H4 (cell line): ENCODE measurements at regions not wholly inside any gene's neighbourhood (a gene's known extent, or its start where the extent isn't known, plus 50 kb on each side); places are given as distances from the start of the nearest gene placed in this dataset.

ENCODE experiments used
- DNase-seq: peaks from one replicate; pipeline ENCODE4 v3.0.0-alpha.2; 2015; ENCODE audit warnings: low spot score

DNA sequence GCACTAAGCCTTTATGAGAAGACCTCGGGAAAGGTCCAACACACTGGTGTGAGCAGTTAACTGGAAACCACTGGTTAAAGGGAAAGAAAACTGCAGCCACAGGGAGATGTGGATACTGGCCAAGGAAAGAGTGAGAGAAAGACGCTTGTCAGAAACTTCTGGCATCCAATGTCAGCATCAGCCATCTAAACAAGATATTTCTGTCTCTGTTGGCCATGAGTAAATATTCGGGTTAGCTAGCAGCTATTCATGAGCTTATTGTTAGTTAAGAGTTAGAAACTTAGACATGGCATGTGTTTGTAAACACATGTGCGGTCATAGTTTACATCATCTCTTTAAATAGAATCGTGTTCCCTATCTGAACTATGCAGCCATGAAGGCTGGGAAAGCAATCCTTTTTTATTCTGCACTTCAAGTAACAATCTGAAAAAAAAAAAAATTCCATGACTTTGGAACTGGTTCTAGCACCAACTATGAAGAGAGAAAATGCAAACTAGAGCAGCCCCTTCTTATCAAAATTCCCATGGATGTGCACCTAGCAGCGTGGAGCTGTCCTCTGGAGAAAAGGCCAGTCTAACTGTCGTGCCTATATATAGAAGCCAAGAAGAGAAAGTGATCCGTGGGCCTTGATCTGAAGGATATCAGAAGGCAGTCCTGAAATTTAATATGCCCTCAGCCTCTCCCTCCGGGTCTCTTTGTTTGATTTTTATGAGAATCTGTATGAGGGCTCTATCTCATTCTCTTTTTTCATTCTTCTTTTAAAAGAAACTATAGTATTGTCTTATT, 84.0 kb upstream of the RFX8 start:
- peak; percentile 86 for DNase-seq

DNA sequence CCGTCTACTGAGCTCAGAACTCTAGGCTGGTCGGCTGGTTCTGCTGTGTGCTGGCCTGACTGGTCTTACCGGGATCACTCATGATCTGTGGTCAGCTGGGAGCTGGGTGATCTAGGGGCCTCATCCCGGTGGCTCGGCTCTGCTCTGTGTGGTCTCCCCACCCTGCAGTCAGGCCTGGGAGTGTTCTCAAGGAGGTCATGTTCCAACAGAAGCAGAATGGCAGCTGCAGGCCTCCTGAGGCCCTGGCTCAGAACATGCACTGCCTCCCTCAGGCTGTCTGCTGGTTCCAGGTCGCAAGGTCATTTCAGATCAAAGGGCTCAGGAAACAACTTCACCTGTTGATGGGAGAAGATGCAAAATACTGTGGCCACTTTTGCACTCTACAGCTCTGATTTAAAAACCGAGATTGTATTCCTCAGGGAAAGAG, 81.1 kb upstream of the RFX8 start:
- no peak for DNase-seq

DNA sequence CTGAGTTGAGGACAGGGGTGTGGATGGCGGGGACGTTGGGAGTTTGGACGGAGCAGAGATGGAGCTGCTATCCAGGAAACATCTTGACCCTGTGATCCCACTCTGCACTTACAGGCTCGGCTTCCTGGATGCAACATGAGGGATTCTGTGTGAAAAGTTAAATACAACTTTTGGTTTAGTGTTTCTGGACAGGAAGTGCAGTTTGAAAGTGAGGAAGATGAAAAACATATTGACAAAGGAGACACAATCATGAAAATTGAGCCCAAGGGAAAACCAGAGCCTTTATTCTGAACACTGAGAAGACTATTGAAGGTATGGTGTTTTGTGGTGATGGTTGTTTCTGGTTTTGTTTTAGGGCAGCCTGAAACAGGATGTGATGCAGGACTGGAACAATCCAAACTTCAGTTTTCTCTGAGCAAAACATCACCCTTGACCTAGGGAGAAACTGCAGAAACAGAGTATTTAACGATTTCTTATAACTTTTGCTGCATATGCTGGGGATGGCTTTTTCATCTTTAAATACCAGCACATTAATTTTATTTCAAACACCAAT, 76.5 kb upstream of the RFX8 start:
- DNase-seq, result no peak

DNA sequence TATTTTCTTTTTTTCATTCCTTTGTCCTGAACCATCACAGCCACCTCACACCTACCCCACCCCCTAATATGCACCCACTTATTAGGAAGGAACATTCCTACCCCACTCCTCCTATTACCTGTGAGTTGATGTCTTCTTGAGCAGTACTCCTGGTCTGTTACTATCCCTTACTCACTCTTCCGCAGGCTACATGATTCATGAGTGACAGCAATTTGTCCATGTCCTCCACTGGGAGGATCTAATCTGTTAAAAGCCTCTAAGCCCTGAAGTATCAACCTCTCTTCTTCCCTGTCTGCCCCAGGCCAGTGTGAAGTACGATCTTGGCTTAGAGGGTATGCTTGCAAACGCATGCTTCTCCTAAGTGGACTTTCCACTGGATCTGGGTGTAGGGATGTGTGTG, 75.6 kb upstream of the RFX8 start:
- DNase-seq, result no peak

DNA sequence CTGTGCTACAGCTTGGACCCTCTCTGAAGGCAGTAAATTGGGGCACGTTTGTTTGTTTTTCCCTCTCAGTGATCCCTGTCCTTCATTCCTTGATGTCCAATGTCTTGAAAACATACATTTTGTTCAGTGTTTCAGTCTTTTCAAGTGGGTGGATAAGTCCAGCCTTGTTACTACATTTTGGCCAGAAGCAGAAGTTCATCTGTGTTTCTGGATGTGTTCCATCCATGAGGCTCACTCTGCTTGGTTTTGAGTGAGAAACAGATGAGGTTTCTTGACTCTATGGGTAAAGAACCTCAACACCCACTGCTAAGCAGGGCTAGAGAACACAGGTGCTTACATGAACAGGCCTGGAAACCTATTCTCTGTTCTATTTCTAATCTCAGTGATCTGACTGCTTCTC, 74.5 kb upstream of the RFX8 start:
- DNase-seq, result no peak

DNA sequence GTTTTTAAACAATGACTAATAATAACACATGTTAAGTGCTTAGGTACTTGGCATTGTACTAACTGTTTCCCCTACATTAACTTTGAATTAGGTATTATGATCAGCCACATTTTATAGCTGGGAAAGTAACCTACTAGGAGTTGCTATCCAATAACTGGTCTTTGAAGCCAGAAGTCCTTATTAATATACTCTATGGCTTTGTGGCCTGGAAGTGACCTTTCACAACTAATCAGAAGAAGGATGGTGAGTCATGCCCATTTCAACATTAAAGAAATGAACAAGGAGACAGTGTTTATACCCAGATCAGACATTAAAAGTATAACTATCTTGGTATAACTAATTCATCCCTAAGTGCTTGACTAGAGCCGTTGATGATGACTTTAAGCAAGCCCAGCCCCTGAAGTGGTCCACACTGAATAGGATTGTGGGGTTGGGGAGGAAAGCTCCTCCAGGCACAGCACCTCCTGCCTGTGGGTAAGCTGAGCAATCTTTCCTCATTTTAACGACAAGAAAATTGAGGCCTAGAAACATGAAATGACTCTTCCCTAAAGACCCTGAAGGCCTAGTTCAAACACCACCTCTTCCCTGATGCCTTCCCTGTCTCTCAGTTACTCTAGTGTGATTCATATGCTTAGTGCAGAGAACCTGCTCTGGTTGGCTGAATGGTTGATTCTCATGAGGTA, 71.6 kb upstream of the RFX8 start:
- DNase-seq, result peak; percentile 23

DNA sequence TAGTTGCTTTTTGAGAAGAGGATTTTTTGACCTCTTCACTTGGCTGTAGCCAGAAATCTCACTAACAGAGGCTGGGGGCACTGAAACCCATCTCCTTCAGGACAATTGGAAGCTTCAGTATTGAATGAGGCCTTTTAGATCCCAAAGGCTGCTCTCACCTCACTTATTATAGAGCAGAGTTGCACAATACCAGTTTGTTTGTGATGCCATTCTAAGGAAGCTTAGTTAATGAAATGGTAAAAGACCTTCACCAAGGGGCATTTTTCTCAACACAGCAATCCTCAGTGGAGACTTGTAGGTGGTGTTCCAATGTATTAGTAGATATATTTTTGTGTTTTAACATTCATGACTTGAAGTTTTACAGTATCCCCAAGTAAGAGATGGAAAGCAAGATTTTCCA, 71.0 kb upstream of the RFX8 start:
- no peak for DNase-seq

DNA sequence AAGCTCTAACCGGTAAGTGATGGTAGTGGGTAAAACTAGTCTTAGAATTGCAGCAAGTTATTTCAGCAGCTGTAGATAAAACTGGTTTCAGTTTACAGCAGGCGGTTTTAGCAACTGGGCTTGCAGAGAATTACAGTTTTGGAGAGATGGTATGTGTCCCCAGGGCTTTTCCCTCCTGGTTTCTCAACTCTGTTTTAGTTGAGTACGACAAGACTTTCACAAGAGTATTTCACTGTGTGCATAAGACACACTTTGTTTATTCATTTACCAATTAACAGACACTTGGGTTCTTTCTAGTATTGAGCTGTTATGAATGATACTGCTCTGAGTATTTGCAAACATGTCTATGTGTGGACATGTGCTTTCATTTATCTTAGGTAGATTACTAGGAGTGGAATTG, 65.6 kb upstream of the RFX8 start:
- peak; percentile 78 for DNase-seq

DNA sequence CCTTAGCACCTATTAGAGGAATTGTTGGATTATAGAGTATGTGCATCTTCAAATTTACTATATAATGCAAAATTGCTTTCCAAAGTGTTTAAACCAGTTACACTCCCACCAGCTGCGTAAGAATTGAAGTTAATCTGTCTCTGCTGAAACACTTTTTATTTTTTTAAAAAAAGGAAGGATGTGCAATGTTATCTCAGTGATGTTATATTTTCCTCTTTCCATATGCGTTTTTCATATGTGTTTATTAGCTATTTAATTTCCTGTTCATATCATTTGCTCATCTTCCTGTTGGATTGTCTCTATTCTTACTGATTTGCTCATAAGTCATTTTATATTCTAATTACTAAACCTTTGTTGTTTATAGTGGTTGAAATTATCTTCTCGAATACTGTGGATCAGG, 63.2 kb upstream of the RFX8 start:
- no peak for DNase-seq

DNA sequence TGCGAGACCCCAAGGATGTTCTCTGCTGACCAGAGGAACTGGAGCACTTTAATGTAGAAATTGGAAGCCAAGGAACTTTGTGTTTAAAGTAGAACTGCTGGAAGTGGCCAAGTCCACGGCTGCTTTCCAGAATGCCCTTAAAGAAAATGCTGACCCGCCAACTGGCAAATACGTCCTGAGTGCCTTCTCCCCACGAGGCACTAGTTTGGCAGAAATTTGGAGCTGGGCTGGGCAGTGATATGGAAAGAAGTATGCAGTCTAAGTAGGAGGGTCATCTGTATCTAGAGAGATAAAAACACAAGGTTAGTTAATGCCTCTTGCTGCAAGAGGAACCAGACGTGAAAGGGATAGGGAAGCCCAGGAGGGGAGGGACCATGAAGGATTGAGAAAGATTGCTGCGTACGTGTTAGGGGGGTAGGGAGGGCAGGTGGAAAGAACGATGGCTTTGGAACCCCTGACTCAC, 59.3 kb upstream of the RFX8 start:
- no peak for DNase-seq

DNA sequence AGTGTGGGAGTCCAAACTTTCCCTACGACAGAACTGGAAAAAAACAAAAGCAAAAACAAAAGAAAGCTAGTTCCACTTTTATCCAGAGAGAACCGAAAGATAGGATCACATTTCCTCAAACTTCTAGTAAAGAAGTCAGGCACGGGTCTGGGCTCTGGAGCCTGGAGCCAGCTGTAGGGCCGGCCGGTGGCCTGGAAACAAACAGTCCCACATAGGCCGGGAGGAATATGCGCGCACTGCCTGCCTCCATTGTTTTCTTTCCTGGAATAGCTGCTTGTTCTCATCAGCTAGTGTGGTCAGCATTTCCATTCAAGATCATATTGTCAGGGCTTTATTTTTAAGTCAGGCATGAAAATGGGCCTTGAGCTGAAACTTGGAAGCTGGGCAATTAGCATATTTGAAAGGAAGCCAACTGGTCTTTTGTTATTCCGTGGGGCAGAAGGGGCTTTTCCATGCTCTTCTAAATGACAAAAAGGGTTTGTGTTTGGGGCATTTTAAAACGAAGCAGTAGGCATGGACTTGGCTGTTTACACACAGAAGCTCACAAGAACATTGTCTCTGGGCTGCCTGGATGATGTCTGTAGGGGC, 58.7 kb upstream of the RFX8 start:
- DNase-seq, result no peak

DNA sequence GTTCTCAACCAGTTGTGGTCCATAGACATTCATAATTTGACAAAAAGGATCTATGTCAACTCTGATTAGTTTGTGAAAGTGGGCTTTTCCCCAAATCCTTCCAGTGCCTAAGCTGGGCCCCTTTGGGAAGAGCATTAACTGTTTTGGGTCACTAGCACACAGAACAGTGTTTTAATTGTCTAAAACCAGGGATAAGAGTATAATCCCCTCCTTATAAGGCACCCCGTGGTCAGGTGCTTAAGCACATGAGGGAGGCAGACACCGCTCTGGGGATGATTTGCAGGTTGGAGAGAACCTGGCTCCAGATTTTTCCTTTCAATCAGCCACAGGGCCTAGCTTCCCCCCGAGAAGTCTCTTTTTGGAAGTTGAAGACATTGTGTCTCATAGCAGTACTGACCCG, 53.6 kb upstream of the RFX8 start:
- DNase-seq, result no peak

DNA sequence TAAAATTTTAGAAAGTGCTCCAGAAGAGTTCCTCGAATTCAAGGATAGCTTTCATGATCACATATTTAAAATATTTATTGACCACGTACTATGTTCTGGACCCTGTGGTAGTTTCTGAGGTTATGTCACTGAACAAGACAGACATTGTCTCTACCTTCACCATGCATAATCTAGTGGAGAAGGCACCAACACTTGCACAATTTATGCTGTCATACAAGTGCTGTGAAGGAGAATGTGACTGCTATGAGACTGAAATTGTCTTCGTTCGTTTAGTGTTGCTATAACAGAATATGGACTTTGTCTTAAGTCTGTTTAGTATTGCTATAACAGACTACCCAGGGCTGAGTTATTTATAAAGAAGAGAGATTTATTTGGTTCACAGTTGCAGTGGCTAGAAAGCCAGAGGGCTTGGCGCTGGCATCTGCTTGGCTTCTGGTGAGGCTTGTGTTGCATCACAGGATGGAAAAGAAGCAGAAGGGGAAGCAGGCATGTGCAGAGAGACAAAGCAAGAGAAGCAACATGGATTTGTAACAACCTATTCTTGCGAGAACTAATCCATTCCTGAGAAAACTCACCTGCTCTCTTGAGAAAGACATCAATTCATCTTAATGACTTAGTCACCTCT, 50.0 kb upstream of the RFX8 start:
- DNase-seq, result no peak
